Astrocyte of the spinal cord (primary cell): ENCODE measurements at regions not wholly inside any gene's neighbourhood (a gene's known extent, or its start where the extent isn't known, plus 50 kb on each side); places are given as distances from the start of the nearest gene placed in this dataset.
A peak's percentile ranks its signal among the peaks of the same experiment; 100 is the strongest.

ENCODE experiments used
- DNase-seq: peaks from one replicate; pipeline ENCODE4 v3.0.0; 2011; ENCODE audit warnings: low read depth, low spot score
- H3K4me3 ChIP-seq: 2 replicates; pipeline ENCODE4 v1.5.1; 2011; ENCODE audit warnings: low read depth, mild to moderate bottlenecking, low read length, moderate library complexity
- in situ Hi-C: cut with HindIII; loops from 2 replicates; pipeline ENCODE4 v1.10.0; 2017; ENCODE audit warnings: low sequenced_read_pairs
- TF ChIP-seq, protein P1 (sequence below): IDR thresholded peaks from 2 replicates; pipeline ENCODE4 v1.5.1; 2012; ENCODE audit warnings: low read depth, mild to moderate bottlenecking, low read length, inconsistent platforms

DNA sequence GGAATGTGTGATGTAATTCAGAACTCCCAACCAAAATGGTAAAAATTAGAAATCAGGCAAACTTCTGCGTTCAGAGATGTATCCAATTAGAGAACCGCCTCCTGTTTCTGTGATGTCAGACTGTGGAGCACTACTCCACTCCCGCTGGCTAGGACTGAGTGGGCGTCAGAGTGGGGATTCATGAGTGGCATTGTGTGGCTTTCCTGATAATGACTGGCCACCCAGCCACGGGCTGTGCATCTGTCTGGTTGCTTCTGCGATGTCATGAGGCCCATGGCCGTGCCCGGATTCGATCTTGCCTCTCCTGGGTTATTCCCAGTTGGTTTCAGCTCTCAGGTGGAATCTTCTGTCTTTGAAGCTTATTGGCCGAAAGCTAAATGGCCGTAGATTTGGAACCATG lies 87.1 kb upstream of the KCNA1 start:
- TF ChIP-seq, protein P1, sequence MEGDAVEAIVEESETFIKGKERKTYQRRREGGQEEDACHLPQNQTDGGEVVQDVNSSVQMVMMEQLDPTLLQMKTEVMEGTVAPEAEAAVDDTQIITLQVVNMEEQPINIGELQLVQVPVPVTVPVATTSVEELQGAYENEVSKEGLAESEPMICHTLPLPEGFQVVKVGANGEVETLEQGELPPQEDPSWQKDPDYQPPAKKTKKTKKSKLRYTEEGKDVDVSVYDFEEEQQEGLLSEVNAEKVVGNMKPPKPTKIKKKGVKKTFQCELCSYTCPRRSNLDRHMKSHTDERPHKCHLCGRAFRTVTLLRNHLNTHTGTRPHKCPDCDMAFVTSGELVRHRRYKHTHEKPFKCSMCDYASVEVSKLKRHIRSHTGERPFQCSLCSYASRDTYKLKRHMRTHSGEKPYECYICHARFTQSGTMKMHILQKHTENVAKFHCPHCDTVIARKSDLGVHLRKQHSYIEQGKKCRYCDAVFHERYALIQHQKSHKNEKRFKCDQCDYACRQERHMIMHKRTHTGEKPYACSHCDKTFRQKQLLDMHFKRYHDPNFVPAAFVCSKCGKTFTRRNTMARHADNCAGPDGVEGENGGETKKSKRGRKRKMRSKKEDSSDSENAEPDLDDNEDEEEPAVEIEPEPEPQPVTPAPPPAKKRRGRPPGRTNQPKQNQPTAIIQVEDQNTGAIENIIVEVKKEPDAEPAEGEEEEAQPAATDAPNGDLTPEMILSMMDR = no peak
- in situ Hi-C loops = no loop called here
- no peak overlapping the region for H3K4me3 ChIP-seq
- no peak for DNase-seq

DNA sequence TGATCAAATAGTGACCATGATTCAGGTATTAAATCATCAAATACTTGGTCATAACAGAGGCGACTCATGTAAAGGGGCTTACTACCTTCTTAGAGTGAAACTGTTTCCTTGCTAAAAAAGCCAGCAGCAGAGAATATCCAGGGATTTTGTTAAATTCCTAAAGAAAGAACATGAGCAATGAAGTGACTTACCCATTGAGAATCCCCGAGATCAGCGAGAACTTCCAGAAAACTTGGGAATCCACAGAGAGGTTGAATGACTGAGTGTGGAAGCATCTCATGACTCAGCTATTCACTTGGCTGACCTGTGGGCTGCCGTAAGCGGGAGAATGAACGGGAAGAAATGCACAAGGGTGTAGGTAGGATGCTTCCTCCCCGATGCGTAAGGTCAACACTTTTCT lies 85.3 kb upstream of the KCNA1 start:
- TF ChIP-seq, protein P1 = no peak
- H3K4me3 ChIP-seq = no peak overlapping the region
- in situ Hi-C loops = no loop called here
- peak; percentile 79 for DNase-seq

DNA sequence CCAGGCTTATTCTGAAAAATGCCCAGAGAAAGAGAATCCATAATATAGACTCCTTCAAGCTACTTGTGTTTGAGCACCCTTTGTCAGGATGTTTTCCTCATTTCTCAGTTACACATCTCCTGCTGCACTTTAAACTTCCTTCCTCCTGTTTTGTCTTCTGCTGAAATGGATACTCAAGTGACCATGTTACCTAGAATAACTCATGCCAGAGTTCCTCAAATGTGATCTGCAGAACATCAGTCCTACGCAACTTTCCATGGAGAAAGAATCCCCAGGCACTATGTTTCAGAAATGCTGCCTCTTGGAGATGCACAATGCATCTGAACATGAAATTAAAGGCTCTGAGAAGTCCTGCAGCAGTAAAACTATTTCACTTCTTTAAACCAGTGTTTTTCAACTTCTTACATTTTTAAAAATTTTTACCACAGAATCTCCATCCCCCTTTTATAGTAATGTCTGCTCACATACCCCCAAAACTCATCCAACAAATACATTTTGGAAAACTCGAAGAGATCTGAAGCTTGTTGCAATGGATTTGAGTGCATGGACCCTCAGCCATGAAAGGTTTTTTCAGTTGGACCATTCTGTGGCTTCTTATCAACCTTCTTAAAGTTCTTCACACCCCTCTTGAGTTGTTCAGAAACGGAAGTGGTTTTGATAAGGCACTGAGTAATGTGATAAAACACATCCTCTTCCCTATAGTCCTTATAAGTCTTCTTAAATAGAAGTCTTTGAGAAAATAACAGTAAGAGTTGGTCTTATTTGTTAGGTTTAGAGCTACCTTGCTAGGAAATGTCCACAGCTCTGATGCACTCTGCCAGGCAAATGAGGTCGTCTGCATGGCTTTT lies 84.5 kb upstream of the KCNA1 start:
- DNase-seq = no peak
- in situ Hi-C loops = no loop called here
- no peak overlapping the region for H3K4me3 ChIP-seq
- TF ChIP-seq, protein P1 = no peak

DNA sequence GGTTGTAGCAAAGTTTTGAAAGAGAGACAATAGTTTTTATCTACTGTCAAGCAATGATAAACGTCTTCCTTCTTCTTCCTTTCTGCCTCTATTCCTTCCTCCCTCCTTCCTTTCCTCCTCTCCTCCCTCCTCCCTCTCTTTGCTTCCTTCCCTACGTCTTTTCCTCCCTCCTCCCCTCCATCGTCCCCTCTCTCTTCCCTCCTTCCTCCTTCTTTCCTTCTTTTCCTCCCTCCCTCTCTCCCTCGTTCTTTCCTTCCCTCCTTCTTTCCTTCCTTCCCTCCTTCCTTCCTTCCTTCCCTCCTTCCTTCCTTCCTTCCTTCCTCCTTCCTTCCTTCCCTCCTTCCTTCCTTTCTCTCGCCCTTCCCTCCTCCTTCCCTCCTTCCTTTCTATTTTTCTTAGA lies 82.8 kb upstream of the KCNA1 start:
- H3K4me3 ChIP-seq = no peak overlapping the region
- no peak for DNase-seq
- in situ Hi-C loops = no loop called here
- TF ChIP-seq, protein P1 = no peak

DNA sequence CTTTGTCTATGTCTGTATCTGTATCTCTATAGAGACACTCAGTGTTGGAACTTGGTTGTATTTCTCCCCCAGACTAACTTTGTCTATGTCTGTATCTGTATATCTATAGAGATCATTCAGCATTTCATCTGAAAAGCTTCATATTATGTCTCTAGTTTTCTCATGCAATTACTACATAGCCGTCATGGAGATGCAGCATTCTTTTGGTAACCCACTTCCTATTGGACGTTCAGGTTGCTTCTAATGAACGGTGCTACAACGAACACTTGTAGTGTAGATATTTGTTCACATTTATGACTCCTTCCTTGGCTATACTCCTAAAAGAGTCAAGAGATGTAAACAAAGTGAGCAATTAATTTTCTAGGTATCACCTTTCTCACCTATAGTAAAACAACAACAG lies 81.5 kb upstream of the KCNA1 start:
- in situ Hi-C loops = no loop called here
- H3K4me3 ChIP-seq = no peak overlapping the region
- TF ChIP-seq, protein P1 = no peak
- DNase-seq = no peak

DNA sequence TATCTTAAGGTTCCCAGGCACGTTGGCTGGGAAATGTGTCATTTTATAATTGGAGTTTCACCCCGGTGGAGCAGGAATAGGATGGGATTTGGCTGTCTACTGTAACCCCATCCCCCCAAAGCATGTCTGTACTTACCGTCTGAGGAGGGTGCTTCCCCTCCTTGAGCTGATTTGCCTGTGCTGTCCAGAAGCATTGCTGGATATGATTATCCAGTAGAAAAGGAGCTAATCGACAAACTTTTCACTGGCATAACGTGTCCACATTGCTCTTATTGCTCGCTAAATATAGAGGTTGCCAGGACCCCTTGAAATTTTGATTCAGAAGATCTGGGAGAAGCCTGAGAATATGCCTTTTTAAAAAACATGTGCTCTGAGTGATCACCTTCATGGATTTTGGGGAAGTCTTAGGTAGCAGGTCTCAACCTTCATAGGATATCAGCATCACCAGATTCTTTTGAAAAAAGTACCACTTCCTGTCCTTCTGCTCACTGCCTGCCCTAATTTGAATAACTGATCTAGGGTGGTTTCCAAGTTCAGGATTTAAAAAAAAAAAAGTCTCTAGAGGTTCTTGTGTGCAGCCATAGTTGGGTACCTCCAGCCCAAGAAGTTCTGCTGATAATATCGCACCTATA lies 80.4 kb upstream of the KCNA1 start:
- TF ChIP-seq, protein P1 = no peak
- in situ Hi-C loops = no loop called here
- no peak for DNase-seq
- no peak overlapping the region for H3K4me3 ChIP-seq
